D721Med (cell line): ENCODE measurements at regions not wholly inside any gene's neighbourhood (a gene's known extent, or its start where the extent isn't known, plus 50 kb on each side); places are given as distances from the start of the nearest gene placed in this dataset.

Experiments used
- DNase-seq: peaks from one replicate; pipeline ENCODE4 v3.0.0; 2011; ENCODE audit warnings: low spot score; ENCODE audit not compliant: insufficient read length
- FAIRE-seq: peaks from 2 replicates; lab custom pipeline; 2011; peaks lifted over from hg19 to GRCh38; lab: Jason Lieb, UNC
- TF ChIP-seq, protein P1 (sequence below): IDR thresholded peaks from 2 replicates; pipeline ENCODE4 v1.5.1; 2012; ENCODE audit warnings: mild to moderate bottlenecking, control low read depth; ENCODE audit not compliant: insufficient read depth; ENCODE audit errors: missing control alignments

DNA sequence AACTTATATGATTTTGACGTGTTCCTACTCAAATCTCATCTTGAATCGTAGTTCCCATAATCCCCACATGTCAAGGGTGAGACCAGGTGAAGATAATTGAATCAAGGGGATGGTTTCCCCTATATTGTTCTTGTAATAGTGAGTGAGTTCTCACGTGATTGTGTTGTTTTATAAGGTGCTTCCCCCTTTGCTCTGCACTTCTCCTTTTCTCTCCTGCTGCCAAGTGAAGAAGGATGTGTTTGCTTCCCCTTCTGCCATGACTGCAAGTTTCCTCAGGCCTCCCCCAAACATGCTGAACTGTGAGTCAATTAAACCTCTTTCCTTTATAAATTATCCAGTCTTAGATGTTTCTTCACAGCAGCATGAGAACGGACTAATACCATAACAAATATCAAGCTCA, 83.2 kb downstream of the MANEA start:
- no peak for FAIRE-seq
- TF ChIP-seq, protein P1, sequence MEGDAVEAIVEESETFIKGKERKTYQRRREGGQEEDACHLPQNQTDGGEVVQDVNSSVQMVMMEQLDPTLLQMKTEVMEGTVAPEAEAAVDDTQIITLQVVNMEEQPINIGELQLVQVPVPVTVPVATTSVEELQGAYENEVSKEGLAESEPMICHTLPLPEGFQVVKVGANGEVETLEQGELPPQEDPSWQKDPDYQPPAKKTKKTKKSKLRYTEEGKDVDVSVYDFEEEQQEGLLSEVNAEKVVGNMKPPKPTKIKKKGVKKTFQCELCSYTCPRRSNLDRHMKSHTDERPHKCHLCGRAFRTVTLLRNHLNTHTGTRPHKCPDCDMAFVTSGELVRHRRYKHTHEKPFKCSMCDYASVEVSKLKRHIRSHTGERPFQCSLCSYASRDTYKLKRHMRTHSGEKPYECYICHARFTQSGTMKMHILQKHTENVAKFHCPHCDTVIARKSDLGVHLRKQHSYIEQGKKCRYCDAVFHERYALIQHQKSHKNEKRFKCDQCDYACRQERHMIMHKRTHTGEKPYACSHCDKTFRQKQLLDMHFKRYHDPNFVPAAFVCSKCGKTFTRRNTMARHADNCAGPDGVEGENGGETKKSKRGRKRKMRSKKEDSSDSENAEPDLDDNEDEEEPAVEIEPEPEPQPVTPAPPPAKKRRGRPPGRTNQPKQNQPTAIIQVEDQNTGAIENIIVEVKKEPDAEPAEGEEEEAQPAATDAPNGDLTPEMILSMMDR = no peak
- DNase-seq = no peak

DNA sequence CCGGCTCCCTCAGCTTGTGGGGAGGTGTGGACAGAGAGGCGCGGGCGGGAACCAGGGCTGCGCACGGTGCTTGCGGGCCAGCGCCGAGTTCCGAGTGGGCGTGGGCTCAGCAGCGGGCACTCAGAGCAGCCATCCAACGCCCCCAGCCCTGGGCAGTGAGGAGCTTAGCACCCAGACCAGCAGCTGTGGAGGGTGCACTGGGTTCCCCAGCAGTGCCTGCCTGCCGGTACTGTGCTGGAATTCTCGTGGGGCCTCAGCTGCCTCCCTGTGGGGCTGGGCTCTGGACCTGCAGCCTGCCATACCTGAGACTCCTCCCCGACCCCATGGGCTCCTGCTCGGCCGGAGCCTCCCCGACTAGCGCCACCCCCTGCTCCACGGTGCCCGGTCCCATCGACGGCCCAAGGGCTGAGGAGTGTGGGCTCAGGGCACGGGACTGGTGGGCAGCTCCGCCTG, 92.7 kb downstream of the MANEA start:
- TF ChIP-seq, protein P1 = no peak
- DNase-seq (no peak), FAIRE-seq (no peak)

DNA sequence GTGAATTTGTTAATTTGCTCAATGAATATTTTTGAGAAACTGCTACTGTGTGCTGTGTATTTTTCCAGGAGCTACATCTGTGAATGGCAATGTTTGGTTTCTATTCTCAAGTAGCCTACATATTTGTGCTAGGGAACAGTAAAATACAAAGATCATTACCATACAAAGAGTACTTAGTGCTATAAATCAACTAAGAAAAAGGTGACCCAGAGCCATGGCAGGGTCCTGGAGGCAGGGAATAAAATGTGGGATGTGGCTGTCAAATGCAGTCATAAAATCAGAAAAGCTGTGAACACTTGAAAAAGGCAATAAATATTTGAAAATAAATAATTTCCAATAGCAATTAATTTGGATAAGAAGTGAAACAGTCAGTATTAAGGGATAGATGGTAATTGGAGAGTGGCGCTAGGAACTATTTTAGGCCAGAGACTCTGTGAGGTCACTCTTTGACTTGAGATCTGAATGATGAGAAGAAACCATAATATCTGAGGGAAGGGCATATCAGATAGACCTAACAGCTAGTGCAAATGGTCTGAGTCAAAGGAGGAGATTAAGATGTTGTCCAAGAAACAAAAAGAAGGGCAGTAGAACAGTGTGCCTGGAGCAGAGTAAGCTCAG, 98.8 kb downstream of the MANEA start:
- TF ChIP-seq, protein P1 = no peak
- DNase-seq (no peak), FAIRE-seq (no peak)

DNA sequence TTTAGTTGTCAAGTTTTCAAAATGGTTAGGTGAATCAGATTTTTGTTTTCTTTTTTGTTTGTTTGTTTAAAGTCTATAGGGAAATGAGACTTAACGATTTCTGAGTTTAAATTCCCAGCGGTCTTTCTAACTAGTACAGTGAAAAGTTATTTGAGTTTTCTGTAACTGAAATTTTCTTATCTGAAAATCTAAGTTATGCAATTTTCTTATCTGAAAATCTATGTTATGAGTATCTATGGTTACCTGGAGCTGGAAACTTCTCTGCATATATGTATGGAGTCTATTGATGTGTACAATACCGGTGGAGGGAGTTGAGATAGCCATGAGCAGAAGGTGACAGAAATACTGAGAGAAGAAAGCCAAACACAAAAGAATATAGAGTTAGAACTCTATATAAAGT, 102.6 kb downstream of the MANEA start:
- no peak for FAIRE-seq
- no peak for DNase-seq
- TF ChIP-seq, protein P1 = no peak

DNA sequence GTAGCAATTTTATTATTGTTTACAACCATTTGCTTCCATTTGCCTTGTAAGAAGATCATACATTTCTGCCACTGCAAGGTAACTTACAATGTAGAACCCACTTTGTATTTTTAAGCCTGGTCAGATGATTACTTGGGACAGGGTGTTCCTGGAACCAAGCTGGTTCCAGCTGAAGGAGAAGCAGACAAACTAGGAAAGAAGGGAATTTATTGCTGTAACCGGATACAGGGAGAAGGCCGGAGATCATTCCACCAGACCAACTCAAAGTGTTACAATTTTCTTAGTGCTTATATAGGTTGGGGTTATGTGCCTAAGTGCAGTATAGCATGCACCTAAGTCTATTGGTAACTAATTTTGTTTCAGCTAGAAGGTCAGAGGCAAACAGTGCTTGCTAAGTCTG, 104.4 kb downstream of the MANEA start:
- TF ChIP-seq, protein P1 = no peak
- no peak for FAIRE-seq
- DNase-seq = no peak

DNA sequence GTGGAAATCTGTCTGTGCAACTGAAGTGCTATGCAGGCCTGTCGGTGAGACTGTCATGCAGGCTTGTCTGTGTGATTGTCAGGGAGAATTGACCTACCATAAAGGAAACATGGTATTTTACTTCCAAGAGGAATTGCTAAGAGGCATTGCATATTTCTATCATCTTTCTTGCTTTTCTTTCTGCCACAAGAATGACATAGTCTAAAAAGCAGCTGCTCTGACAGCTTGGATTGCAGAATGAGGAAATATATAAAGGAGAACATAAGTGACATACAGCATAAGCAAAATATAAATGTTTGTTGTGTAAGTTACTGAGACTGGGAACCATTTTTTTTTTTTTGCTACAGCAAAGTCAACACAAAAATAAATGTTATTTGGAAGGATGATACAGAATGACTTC, 105.1 kb downstream of the MANEA start:
- TF ChIP-seq, protein P1 = no peak
- DNase-seq = no peak
- no peak for FAIRE-seq

DNA sequence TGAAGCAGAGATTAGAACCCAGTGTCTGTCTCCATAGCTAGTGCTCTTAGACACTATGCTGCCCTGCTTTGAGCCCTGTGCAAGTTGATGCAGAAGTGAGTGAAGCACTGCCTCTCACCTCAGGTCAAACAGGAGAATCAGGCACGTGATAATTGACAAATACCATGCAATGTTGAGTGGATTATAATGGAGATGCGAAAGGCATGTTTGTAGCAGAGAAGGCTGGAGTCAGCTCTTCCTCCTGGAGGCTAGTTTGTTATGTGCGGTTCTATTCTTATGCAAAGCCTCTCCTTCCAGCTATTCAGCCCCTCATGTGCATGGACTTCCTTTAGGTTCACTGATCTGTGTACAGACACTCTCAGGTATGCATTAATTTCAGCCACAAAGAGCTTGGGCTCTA, 108.5 kb downstream of the MANEA start:
- FAIRE-seq = no peak
- TF ChIP-seq, protein P1 = no peak
- no peak for DNase-seq
